HL-60 (cell line): ENCODE measurements at regions not wholly inside any gene's neighbourhood (a gene's known extent, or its start where the extent isn't known, plus 50 kb on each side); places are given as distances from the start of the nearest gene placed in this dataset.

Experiments
- POLR2AphosphoS5 ChIP-seq: IDR thresholded peaks from 2 replicates; pipeline ENCODE4 v1.6.1; 2012; ENCODE audit warnings: low read depth
- TF ChIP-seq, protein P1 (sequence below): IDR thresholded peaks from one replicate; pipeline ENCODE4 v1.5.1; 2011; ENCODE audit warnings: low read length, control low read depth, inconsistent platforms; ENCODE audit not compliant: insufficient read depth

DNA sequence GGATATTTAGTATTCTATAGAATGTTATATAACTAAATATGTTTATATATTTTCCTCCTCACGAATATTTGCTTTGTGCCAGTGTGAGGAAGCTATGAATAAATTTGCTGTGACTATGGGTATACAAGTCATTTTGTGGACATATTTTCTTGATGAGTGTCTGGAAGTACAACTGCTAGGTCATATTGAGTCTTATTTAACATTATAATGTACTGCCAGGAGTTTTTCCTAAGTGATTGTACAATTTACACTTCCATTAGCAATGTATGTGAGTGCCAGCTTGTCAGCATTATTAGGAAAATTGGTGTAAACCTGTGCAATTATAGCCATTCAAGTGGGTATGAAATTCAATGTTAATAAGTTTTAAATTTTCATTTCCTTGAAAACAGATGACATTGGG lies 1328.9 kb upstream of the TMEFF2 start:
- TF ChIP-seq, protein P1, sequence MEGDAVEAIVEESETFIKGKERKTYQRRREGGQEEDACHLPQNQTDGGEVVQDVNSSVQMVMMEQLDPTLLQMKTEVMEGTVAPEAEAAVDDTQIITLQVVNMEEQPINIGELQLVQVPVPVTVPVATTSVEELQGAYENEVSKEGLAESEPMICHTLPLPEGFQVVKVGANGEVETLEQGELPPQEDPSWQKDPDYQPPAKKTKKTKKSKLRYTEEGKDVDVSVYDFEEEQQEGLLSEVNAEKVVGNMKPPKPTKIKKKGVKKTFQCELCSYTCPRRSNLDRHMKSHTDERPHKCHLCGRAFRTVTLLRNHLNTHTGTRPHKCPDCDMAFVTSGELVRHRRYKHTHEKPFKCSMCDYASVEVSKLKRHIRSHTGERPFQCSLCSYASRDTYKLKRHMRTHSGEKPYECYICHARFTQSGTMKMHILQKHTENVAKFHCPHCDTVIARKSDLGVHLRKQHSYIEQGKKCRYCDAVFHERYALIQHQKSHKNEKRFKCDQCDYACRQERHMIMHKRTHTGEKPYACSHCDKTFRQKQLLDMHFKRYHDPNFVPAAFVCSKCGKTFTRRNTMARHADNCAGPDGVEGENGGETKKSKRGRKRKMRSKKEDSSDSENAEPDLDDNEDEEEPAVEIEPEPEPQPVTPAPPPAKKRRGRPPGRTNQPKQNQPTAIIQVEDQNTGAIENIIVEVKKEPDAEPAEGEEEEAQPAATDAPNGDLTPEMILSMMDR = no peak
- TF ChIP-seq POLR2AphosphoS5 = no peak
